Hepatocyte (in vitro differentiated cells): ENCODE measurements at regions not wholly inside any gene's neighbourhood (a gene's known extent, or its start where the extent isn't known, plus 50 kb on each side); places are given as distances from the start of the nearest gene placed in this dataset.

Source experiments
- DNase-seq: peaks from one replicate; pipeline ENCODE4 v3.0.0-alpha.2; 2016; ENCODE audit warnings: low spot score
- H2AFZ ChIP-seq: fragments of 200-600 bp; sonication (generic); 2 replicates; pipeline ENCODE4 v1.6.0; 2016; ENCODE audit warnings: antibody characterized with exemption, mild to moderate bottlenecking
- H3K27ac ChIP-seq: fragments of 200-600 bp; sonication (generic); 2 replicates; pipeline ENCODE4 v1.5.1; 2016; ENCODE audit warnings: mild to moderate bottlenecking
- H3K27me3 ChIP-seq: fragments of 200-600 bp; sonication (generic); 2 replicates; pipeline ENCODE4 v1.6.1; 2016
- H3K36me3 ChIP-seq: fragments of 200-600 bp; sonication (generic); replicated peaks from 2 replicates; pipeline ENCODE4 v1.5.1; 2016; ENCODE audit warnings: low read depth; ENCODE audit not compliant: insufficient read depth
- H3K4me1 ChIP-seq: fragments of 200-600 bp; sonication (generic); 2 replicates; pipeline ENCODE4 v1.5.1; 2016; ENCODE audit warnings: mild to moderate bottlenecking, moderate library complexity; ENCODE audit not compliant: insufficient read depth
- H3K4me2 ChIP-seq: fragments of 200-600 bp; sonication (generic); 2 replicates; pipeline ENCODE4 v1.6.0; 2016
- H3K4me3 ChIP-seq: fragments of 200-600 bp; sonication (generic); 2 replicates; pipeline ENCODE4 v1.5.1; 2016; ENCODE audit warnings: mild to moderate bottlenecking
- H3K79me2 ChIP-seq: fragments of 200-600 bp; sonication (generic); 2 replicates; pipeline ENCODE4 v1.6.0; 2017; ENCODE audit warnings: mild to moderate bottlenecking
- H3K9me2 ChIP-seq: fragments of 200-600 bp; sonication (generic); replicated peaks from 2 replicates; pipeline ENCODE4 v1.6.0; 2017; ENCODE audit warnings: mild to moderate bottlenecking; ENCODE audit not compliant: insufficient read depth
- H3K9me3 ChIP-seq: fragments of 200-600 bp; sonication (generic); 2 replicates; pipeline ENCODE4 v1.5.1; 2016; ENCODE audit warnings: low read depth, mild to moderate bottlenecking
- H4K20me1 ChIP-seq: fragments of 200-600 bp; sonication (generic); 2 replicates; pipeline ENCODE4 v1.6.0; 2016; ENCODE audit warnings: mild to moderate bottlenecking; ENCODE audit not compliant: insufficient read depth, poor library complexity, severe bottlenecking
- CTCF ChIP-seq: fragments of 200-600 bp; sonication (generic); IDR thresholded peaks from 2 replicates; pipeline ENCODE4 v1.5.1; 2016; ENCODE audit warnings: antibody characterized with exemption, mild to moderate bottlenecking; ENCODE audit not compliant: poor library complexity
- EZH2 ChIP-seq: fragments of 200-600 bp; sonication (generic); IDR thresholded peaks from 2 replicates; pipeline ENCODE4 v1.6.1; 2016; ENCODE audit warnings: antibody characterized with exemption, mild to moderate bottlenecking, borderline replicate concordance
- EZH2phosphoT487 ChIP-seq: fragments of 200-600 bp; sonication (generic); IDR thresholded peaks from one replicate; pipeline ENCODE4 v1.6.1; 2018; ENCODE audit warnings: antibody characterized with exemption, mild to moderate bottlenecking, low read depth, moderate library complexity; ENCODE audit not compliant: unreplicated experiment, severe bottlenecking
- WGBS: methylation state at CpG from one replicate; pipeline ENCODE4 v1.1.6; 2016; ENCODE audit warnings: low lambda C conversion rate; ENCODE audit errors: missing lambda C conversion rate; 5-methylcytosine and 5-hydroxymethylcytosine counted together

- H3K9me3 ChIP-seq = no peaks in the 10 kb centered on the region
- H2AFZ ChIP-seq = no peak overlapping the region
- no peaks in the 10 kb centered on the region for H3K9me2 ChIP-seq
- TF ChIP-seq CTCF (no peak), EZH2 (no peak), EZH2phosphoT487 (no peak)
- no peaks in the 10 kb centered on the region for H3K79me2 ChIP-seq
- 73% methylated on average over 3 of the region's 3 CpGs for WGBS
- no peak overlapping the region for H3K4me3 ChIP-seq
- H3K27me3 ChIP-seq = no peaks in the 10 kb centered on the region
- H3K4me2 ChIP-seq = no peak overlapping the region
- H3K36me3 ChIP-seq = no peaks in the 10 kb centered on the region
- no peaks in the 10 kb centered on the region for H4K20me1 ChIP-seq
- no peak overlapping the region for H3K27ac ChIP-seq
- H3K4me1 ChIP-seq = no peaks in the 10 kb centered on the region
- DNase-seq = no peak
These were observed 212.6 kb downstream of the SPATA31D1 start for GRCh38 chr9:82201196-82201595.

GRCh38 chr9:82202808-82203207 is 214.2 kb downstream of the SPATA31D1 start:
- TF ChIP-seq CTCF (no peak), EZH2phosphoT487 (no peak), EZH2 (no peak)

GRCh38 chr9:82206490-82206889 is 217.9 kb downstream of the SPATA31D1 start:
- no peaks in the 10 kb centered on the region for H4K20me1 ChIP-seq
- H2AFZ ChIP-seq = no peak overlapping the region
- no peaks in the 10 kb centered on the region for H3K36me3 ChIP-seq
- no peak overlapping the region for H3K4me3 ChIP-seq
- DNase-seq = no peak
- no peaks in the 10 kb centered on the region for H3K9me3 ChIP-seq
- H3K9me2 ChIP-seq = no peaks in the 10 kb centered on the region
- TF ChIP-seq EZH2 = no peak
- TF ChIP-seq CTCF = no peak
- no peak for TF ChIP-seq EZH2phosphoT487
- no peaks in the 10 kb centered on the region for H3K79me2 ChIP-seq
- no peaks in the 10 kb centered on the region for H3K4me1 ChIP-seq
- no peaks in the 10 kb centered on the region for H3K27me3 ChIP-seq
- WGBS = 67% methylated on average over 3 of the region's 3 CpGs
- no peak overlapping the region for H3K4me2 ChIP-seq
- no peak overlapping the region for H3K27ac ChIP-seq

More at GRCh38 chr9:82202808-82203207, 214.2 kb downstream of the SPATA31D1 start:
- no peaks in the 10 kb centered on the region for H3K36me3 ChIP-seq
- H3K27ac ChIP-seq = no peak overlapping the region
- no peaks in the 10 kb centered on the region for H3K9me2 ChIP-seq
- WGBS = 75% methylated on average over 4 of the region's 4 CpGs
- H3K4me1 ChIP-seq = no peaks in the 10 kb centered on the region
- H3K79me2 ChIP-seq = no peaks in the 10 kb centered on the region
- no peak overlapping the region for H2AFZ ChIP-seq
- no peak overlapping the region for H3K4me2 ChIP-seq
- DNase-seq = peak; percentile 51
- H3K4me3 ChIP-seq = no peak overlapping the region
- H4K20me1 ChIP-seq = no peaks in the 10 kb centered on the region
- no peaks in the 10 kb centered on the region for H3K27me3 ChIP-seq
- no peaks in the 10 kb centered on the region for H3K9me3 ChIP-seq

- Histone ChIP-seq H3K9me2 (no peaks in the 10 kb centered on the region), H3K4me1 (no peaks in the 10 kb centered on the region), H3K4me3 (no peak overlapping the region), H3K27me3 (no peaks in the 10 kb centered on the region), H3K79me2 (no peaks in the 10 kb centered on the region), H3K4me2 (no peak overlapping the region), H3K27ac (no peak overlapping the region), H4K20me1 (no peaks in the 10 kb centered on the region), H3K36me3 (no peaks in the 10 kb centered on the region), H3K9me3 (no peaks in the 10 kb centered on the region), H2AFZ (no peak overlapping the region)
- TF ChIP-seq EZH2 = no peak
- no peak for TF ChIP-seq CTCF
- TF ChIP-seq EZH2phosphoT487 = no peak
- no peak for DNase-seq
- 84% methylated on average over 1 of the region's 1 CpG for WGBS
These were observed 218.4 kb downstream of the SPATA31D1 start for GRCh38 chr9:82206946-82207345.
